DOHH2 (cell line): ENCODE measurements at regions not wholly inside any gene's neighbourhood (a gene's known extent, or its start where the extent isn't known, plus 50 kb on each side); places are given as distances from the start of the nearest gene placed in this dataset.

Experiments
- CTCF ChIP-seq: fragments of 200-600 bp; sonication (generic); IDR thresholded peaks from one replicate; pipeline ENCODE4 v1.5.1; 2014; ENCODE audit warnings: antibody characterized with exemption, mild to moderate bottlenecking, low read depth, low read length; ENCODE audit not compliant: poor library complexity, severe bottlenecking
- EZH2phosphoT487 ChIP-seq: fragments of 200-600 bp; sonication (generic); IDR thresholded peaks from 2 replicates; pipeline ENCODE4 v1.6.1; 2017; ENCODE audit warnings: borderline replicate concordance, mild to moderate bottlenecking, antibody characterized with exemption, low read length, moderate library complexity, mixed read lengths

DNA sequence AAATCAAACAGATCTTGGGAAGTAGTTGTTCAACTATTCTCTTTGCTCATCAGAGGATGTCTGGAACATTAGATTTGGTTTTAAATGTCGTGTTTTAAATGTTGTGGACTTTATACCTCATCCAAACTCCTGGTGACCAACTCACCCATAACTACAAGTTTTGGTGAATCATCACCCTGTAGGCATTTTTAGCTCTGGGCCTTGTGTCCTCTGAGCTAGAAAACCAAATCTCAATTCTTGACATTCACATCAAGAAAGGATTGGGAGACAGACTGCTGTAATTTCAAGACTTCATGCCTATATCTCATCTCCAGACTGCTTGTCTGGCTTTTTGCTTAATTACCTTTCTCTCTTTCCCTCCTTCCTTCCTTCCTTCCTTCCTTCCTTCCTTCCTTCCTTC lies 228.5 kb upstream of the ROBO2 start:
- TF ChIP-seq CTCF, result no peak
- TF ChIP-seq EZH2phosphoT487, result no peak
